Esophagus mucosa (tissue), 1 donor: ENCODE measurements at regions not wholly inside any gene's neighbourhood (a gene's known extent, or its start where the extent isn't known, plus 50 kb on each side); places are given as distances from the start of the nearest gene placed in this dataset.
A peak's percentile ranks its signal among the peaks of the same experiment; 100 is the strongest.

Experiments used
- ATAC-seq: fragments of 200-7000 bp; cut with Tn5 transposase; one replicate; pipeline ENCODE4 v1.9.1; 2020
- donor health status: DM: yes; HTN: yes; CAD: no.

DNA sequence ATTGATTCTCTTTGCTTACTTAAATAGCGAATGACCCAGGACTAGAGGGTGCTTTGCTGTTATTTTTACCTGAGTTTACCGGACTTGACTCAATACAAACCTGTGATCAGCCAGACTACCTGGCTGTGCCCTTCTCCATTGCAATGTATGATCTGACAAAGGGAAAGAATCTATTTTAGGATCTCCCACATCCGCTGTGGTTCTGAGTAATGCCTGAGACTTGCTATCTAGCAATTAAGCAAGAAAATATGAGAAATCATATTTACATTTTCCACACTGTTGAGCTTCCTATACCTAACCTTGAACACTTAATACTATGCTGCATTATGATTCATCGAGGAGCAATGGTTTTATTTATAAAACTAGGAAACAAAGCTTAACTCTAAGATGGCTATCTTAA is 215.2 kb downstream of the RAD51AP2 start:
- peak; percentile 57 for ATAC-seq

GRCh38 chr2:17302281-17302680 is 216.0 kb downstream of the RAD51AP2 start:
- no peak for ATAC-seq

DNA sequence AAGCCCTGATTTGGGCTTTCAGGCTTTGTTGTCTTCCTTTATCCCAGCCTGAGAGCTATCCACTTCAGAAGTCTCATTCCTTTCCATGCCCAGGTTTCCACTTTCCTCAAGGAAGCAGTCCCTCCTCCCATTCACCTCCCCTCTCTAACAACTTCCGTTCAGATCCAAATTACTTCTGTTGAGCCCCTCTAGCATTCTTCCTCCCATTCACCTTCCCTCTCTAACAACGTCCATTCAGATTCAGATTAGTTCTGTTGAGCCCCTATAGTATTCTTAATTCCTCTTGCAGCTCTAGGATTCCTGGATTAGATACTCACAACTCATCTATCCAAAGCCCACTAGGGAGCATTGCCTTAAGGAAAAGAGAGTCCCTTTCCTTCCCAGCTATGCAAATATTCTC is 216.8 kb downstream of the RAD51AP2 start:
- ATAC-seq: no peak

DNA sequence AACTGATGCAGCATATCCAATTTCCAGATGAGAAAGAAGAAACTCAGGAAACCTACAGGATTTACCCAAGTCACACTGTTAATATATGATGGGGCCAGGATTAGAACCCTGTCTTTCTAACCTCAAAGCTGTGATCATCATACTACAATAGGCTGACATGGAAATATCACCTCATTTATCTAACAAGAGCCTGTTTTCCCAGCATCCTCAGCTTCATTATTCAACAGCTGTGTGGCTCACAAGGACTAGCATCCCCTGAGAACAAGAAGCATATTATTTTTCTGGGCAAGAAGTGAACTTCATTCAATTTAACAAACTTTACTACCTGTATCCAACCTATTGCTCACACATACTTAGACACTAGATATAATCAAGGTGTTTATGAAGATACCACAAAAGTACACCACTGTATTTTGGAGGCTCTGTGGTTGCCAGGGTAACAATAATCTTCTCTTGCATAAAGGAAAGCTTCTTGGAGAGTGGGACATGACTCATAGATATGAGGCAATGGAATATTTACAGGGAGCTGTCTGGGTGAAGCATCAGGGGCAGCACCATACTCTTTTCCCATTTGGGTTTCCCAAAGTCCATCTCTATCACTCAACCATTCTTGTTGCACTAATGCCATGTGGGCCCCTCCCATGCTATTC is 218.2 kb downstream of the RAD51AP2 start:
- peak; percentile 64 for ATAC-seq

DNA sequence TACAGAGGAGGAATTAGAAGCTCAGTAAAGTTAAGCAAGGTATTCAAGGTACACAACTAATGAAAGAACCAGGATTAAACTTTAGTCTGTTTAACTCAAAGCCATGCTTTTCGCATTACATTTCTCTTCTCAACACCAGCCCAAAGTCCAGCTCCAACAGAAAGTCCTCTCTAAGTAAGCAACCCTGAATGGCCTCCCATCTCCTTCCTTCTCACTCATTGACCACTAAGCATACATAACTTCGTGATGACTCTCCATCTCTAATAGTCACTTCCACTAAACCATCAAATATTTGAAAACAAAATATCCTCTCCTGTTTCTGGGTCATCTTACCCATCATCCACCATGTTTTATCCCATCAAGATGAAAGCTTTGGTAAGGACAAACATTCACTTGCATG is 219.8 kb downstream of the RAD51AP2 start:
- no peak for ATAC-seq

- no peak for ATAC-seq
Measured at GRCh38 chr2:17296686-17297085, 221.6 kb downstream of the RAD51AP2 start.

DNA sequence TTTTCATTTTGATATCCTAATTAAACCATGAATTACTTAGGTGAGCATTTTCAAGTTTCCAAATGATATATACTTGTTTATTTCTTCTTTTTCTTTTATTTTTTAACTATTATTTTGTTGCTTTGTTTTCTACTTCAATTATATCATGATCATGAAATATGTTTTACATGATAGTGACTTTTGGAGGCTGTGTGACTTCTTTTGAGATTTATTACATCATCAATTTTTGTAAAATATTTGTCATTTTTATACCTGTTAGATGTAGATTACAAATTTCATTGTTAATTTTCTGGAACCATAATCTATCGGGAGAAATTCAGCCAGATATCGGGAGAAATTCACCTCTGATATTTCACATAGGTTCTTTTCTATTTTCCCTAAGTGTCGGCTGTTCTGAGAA is 228.6 kb downstream of the RAD51AP2 start:
- no peak for ATAC-seq

DNA sequence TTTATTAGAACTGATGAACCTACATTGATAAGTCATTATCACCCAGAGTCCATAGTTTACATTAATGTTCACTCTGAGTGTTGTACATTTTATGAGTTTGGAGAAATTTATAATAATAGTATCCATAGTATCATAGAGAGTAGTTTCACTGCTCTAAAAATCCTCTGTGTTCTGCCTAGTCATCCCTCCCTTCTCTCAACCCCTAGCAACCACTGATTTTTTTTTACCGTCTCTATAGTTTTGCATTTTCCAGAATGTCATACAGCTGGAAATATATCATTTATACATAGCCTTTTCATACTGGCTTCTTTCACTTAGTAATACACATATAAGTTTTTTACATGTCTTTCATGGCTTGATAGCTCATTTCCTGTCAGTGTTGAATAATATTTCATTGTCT is 231.1 kb downstream of the RAD51AP2 start:
- ATAC-seq: no peak

- no peak for ATAC-seq
Measured at GRCh38 chr2:17282826-17283225, 235.4 kb downstream of the RAD51AP2 start.

DNA sequence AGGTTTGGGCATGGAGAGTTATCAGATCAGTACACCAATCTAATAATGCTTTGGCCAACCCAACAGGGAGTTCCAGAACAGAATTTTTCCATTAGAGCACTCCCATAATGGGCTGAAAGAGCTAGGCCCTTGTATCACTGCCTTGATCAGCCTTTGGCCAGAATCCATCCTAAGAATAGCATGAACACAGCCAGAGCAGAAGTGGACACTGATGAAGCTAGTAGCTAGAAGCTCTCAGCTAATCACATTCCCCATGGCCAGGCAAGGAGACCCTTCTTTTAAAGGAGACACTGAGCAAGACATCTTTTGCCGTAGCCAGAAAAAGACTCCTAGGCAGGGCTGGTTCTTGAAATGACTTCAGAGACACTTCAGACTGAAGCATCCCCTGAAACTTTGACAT is 236.0 kb downstream of the RAD51AP2 start:
- ATAC-seq: no peak

- ATAC-seq: no peak
Measured at GRCh38 chr2:17276220-17276619, 242.0 kb downstream of the RAD51AP2 start.

GRCh38 chr2:17272652-17273525 is 245.4 kb downstream of the RAD51AP2 start:
- ATAC-seq: no peak

- peak; percentile 95 for ATAC-seq
Measured at GRCh38 chr2:17272170-17272569, 246.1 kb downstream of the RAD51AP2 start.

- ATAC-seq: no peak
Measured at GRCh38 chr2:17271416-17271815, 246.8 kb downstream of the RAD51AP2 start.

DNA sequence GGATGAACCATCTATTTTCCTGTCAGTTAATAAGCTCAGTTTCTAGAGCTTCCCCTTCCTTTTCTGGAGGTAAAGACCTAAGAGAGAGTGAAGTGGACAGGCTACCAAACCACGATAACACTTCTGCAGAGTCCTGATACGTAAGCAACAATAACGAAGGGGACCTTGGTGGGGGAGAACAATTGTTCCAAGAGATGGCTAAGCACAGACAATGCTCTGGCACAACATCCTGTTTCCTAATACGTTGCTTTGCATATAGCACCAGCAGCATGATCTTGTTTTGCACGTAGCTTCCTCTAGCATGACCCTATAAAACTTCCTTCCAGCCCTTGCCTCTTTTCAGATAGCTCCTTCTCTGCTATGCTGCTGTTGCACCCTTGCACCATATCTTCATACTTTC is 247.3 kb downstream of the RAD51AP2 start:
- no peak for ATAC-seq

GRCh38 chr2:17263570-17263968 is 254.7 kb downstream of the RAD51AP2 start:
- no peak for ATAC-seq

DNA sequence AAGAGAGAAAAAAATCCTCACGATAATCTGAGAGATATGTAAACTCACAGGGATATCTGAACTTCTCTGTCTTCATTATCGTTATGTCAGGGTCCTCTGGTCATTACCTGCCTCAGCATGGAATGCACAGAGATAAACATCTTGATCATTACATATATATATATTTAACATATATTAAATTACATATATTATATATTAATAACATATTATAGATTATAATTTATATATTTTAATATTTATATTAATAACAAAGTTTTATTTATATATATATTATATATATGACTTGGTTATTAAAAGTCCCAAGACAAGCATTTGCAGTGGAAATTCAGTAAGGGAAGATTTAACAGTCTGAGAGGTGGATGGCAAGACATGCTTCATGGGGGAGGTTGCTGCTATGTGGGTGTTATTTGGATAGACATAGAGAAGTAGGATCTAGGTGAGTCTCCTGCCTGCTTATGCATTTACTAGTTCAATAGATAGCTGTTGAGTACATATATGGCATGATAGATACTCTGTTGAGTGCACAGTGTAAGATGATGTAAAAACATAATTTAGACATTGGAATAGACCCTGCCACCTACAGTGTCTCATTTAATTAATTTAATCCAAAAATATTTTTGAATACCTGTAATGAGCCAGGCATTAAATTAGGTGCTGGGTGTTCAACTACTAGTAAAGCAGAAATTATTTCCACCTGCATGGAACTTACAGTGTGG is 255.2 kb downstream of the RAD51AP2 start:
- no peak for ATAC-seq

GRCh38 chr2:17259613-17260012 is 258.6 kb downstream of the RAD51AP2 start:
- no peak for ATAC-seq

GRCh38 chr2:17258861-17259260 is 259.4 kb downstream of the RAD51AP2 start:
- no peak for ATAC-seq

DNA sequence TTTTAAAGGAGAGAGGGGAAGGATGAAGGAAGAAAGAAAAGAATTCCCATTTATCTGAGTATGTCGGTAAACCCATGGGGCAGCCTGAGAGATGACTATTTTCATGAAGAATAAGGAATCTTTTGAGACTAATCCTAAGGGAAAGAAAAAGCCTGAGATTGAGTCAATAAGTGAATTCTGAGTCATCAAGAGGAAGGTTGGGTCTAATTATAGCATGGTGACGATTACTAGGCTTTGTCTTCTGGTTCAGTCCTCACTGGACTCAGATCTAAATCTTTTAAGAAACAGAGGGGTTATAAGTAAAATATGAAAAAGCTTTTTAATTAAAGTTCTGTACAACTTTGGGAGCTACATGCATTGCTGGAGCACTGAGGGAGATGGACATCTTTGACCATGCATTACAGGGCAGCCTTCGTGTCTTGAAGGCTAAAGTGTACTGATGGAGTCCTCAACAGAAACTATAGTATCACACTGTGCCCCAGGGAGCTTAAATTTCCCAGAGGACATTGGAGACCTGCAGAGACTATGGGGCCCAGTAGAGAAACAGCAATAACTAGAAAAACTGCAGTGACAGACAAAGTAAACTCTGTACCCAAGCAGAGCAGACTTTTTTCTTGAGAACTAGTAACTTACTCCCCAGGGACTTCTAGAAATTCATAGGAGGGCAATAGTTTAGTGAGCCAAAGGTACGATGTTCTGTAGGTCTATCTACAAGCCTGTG is 260.9 kb downstream of the RAD51AP2 start:
- peak; percentile 35 for ATAC-seq

GRCh38 chr2:17255071-17255470 is 263.2 kb downstream of the RAD51AP2 start:
- ATAC-seq: no peak

- ATAC-seq: no peak
Measured at GRCh38 chr2:17254421-17254820, 263.8 kb downstream of the RAD51AP2 start.

GRCh38 chr2:17252258-17252657 is 266.0 kb downstream of the RAD51AP2 start:
- no peak for ATAC-seq
